ENCODE measurements at regions not wholly inside any gene's neighbourhood (a gene's known extent, or its start where the extent isn't known, plus 50 kb on each side); places are given as distances from the start of the nearest gene placed in this dataset.

- Histone ChIP-seq H3K27ac (ENCODE audit: low read depth, low read length) (no peak overlapping the region), H3K4me3 (ENCODE audit: low read length) (no peak overlapping the region), H3K27me3 (ENCODE audit: control insufficient read depth, insufficient read depth, low read length, poor library complexity, severe bottlenecking) (no peaks in the 10 kb centered on the region), H3K4me1 (ENCODE audit: control insufficient read depth, insufficient read depth, low read length) (no peaks in the 10 kb centered on the region), H3K9ac (ENCODE audit: extremely low read depth, low read length, poor library complexity, severe bottlenecking) (no peak overlapping the region), H3K36me3 (ENCODE audit: control insufficient read depth, insufficient read depth, low read length) (no peaks in the 10 kb centered on the region), H3K9me3 (ENCODE audit: control insufficient read depth, low read length) (no peaks in the 10 kb centered on the region)
- TF ChIP-seq CTCF (conservative IDR thresholded peaks at IDR 0.05), result no peak
- H3K4me3 Mint-ChIP-seq, result no peak overlapping the region
- H3K4me1 Mint-ChIP-seq, result no peaks in the 10 kb centered on the region
- no peak for DNase-seq
- H3K9me3 Mint-ChIP-seq, result no peaks in the 10 kb centered on the region
- H3K36me3 Mint-ChIP-seq (ENCODE audit: low read depth), result no peaks in the 10 kb centered on the region
- WGBS, 2 experiments (ENCODE audit: insufficient coverage in 1 of 2, insufficient read length in 1 of 2), result 94 to 97% methylated on average over 19 to 20 of the region's 20 CpGs
- H3K27ac Mint-ChIP-seq, result no peak overlapping the region
- H3K27me3 Mint-ChIP-seq (ENCODE audit: insufficient read depth), result peaks cover 4% of the 10 kb centered on the region
Measured at GRCh38 chr16:14362774-14363371, 267.2 kb downstream of the PARN start.

- Histone ChIP-seq H3K27ac (ENCODE audit: low read depth, low read length) (no peak overlapping the region), H3K36me3 (ENCODE audit: control insufficient read depth, insufficient read depth, low read length) (no peaks in the 10 kb centered on the region), H3K4me1 (ENCODE audit: control insufficient read depth, insufficient read depth, low read length) (no peaks in the 10 kb centered on the region), H3K9ac (ENCODE audit: extremely low read depth, low read length, poor library complexity, severe bottlenecking) (no peak overlapping the region), H3K27me3 (ENCODE audit: control insufficient read depth, insufficient read depth, low read length, poor library complexity, severe bottlenecking) (no peaks in the 10 kb centered on the region), H3K9me3 (ENCODE audit: control insufficient read depth, low read length) (no peaks in the 10 kb centered on the region), H3K4me3 (ENCODE audit: low read length) (no peak overlapping the region)
- Mint-ChIP-seq H3K27ac (no peak overlapping the region), H3K9me3 (no peaks in the 10 kb centered on the region), H3K27me3 (ENCODE audit: insufficient read depth) (peaks cover 5% of the 10 kb centered on the region), H3K4me1 (no peaks in the 10 kb centered on the region), H3K4me3 (no peak overlapping the region), H3K36me3 (ENCODE audit: low read depth) (no peaks in the 10 kb centered on the region)
- no peak for DNase-seq
- 89 to 98% methylated on average over 7 to 8 of the region's 8 CpGs for WGBS, 2 experiments (ENCODE audit: insufficient coverage in 1 of 2, insufficient read length in 1 of 2)
- no peak for TF ChIP-seq CTCF (conservative IDR thresholded peaks at IDR 0.05)
Measured at GRCh38 chr16:14360326-14361037, 269.6 kb downstream of the PARN start.

GRCh38 chr16:14358697-14359305, 271.3 kb downstream of the PARN start:
- Mint-ChIP-seq H3K4me1 (peaks cover 5% of the 10 kb centered on the region), H3K36me3 (ENCODE audit: low read depth) (no peaks in the 10 kb centered on the region), H3K27me3 (ENCODE audit: insufficient read depth) (peaks cover 5% of the 10 kb centered on the region), H3K27ac (no peak overlapping the region), H3K4me3 (no peak overlapping the region), H3K9me3 (no peaks in the 10 kb centered on the region)
- H3K9me3 ChIP-seq (ENCODE audit: control insufficient read depth, low read length), result no peaks in the 10 kb centered on the region
- no peak for TF ChIP-seq CTCF (conservative IDR thresholded peaks at IDR 0.05)
- no peak overlapping the region for H3K4me3 ChIP-seq (ENCODE audit: low read length)
- DNase-seq, result no peak
- 42 to 81% methylated on average over 1 to 4 of the region's 4 CpGs for WGBS, 2 experiments (ENCODE audit: insufficient coverage in 1 of 2, insufficient read length in 1 of 2)
- no peak overlapping the region for H3K9ac ChIP-seq (ENCODE audit: extremely low read depth, low read length, poor library complexity, severe bottlenecking)
- no peaks in the 10 kb centered on the region for H3K36me3 ChIP-seq (ENCODE audit: control insufficient read depth, insufficient read depth, low read length)
- no peak overlapping the region for H3K27ac ChIP-seq (ENCODE audit: low read depth, low read length)
- no peaks in the 10 kb centered on the region for H3K4me1 ChIP-seq (ENCODE audit: control insufficient read depth, insufficient read depth, low read length)
- no peaks in the 10 kb centered on the region for H3K27me3 ChIP-seq (ENCODE audit: control insufficient read depth, insufficient read depth, low read length, poor library complexity, severe bottlenecking)
